ENCODE measurements at regions not wholly inside any gene's neighbourhood (a gene's known extent, or its start where the extent isn't known, plus 50 kb on each side); places are given as distances from the start of the nearest gene placed in this dataset.

DNA sequence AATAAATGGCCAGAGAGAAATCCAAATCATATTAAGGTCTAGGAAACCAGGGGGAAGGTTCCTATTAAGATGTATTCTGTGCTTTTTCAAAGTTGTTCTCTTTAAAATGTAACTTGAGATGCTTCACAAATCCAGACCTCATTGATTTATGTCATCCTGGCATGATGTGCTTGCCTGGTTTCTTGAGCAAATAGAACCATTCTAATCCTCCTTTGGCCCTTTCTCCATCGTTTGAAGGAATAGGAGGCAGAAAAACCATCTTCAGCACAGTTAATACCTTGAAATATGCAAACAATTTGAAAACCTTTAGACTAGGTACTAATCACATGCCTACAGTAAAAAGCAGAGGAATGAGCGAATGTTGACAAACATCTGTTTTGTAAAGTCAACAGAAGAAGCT, 202.2 kb upstream of the CXorf66 start:
- no peaks in the 10 kb centered on the region for H3K4me1 ChIP-seq
- no peaks in the 10 kb centered on the region for H3K36me3 ChIP-seq
- H3K4me3 ChIP-seq = no peak overlapping the region
- TF ChIP-seq, protein P1, sequence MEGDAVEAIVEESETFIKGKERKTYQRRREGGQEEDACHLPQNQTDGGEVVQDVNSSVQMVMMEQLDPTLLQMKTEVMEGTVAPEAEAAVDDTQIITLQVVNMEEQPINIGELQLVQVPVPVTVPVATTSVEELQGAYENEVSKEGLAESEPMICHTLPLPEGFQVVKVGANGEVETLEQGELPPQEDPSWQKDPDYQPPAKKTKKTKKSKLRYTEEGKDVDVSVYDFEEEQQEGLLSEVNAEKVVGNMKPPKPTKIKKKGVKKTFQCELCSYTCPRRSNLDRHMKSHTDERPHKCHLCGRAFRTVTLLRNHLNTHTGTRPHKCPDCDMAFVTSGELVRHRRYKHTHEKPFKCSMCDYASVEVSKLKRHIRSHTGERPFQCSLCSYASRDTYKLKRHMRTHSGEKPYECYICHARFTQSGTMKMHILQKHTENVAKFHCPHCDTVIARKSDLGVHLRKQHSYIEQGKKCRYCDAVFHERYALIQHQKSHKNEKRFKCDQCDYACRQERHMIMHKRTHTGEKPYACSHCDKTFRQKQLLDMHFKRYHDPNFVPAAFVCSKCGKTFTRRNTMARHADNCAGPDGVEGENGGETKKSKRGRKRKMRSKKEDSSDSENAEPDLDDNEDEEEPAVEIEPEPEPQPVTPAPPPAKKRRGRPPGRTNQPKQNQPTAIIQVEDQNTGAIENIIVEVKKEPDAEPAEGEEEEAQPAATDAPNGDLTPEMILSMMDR (IDR thresholded peaks at IDR 0.05) = no peak
- TF ChIP-seq POLR2A (IDR thresholded peaks at IDR 0.05) = no peak
- 29 to 38% methylated on average over 1 to 2 of the region's 2 CpGs for WGBS, 2 donors
- H3K27me3 ChIP-seq = no peaks in the 10 kb centered on the region
- no peak overlapping the region for H3K27ac ChIP-seq
- intact Hi-C loops (cut with DNase I) = no loop called here
- DNase-seq = no peak
- no peaks in the 10 kb centered on the region for H3K9me3 ChIP-seq

DNA sequence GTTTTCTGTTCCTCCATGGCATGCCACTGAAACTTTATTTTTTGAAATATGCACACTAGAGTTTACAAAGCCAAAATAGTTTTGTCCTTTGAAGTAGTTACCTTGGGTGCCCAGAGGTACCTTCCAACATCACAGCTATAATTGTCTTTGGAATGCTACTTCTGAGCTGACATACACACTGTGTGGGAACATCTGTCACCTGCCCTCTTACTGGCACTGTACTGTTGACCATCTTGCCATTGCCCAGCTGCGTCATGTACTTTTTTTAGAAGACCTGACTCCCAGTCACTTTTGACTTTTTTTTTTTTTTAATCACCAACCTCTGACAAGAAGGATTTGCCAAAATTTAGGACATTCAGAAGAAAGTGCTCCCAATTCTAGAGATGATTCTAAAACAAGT, 200.5 kb upstream of the CXorf66 start:
- WGBS, 2 donors = 77 to 80% methylated on average over 1 of the region's 1 CpG
- Histone ChIP-seq H3K36me3 (no peaks in the 10 kb centered on the region), H3K27ac (no peak overlapping the region), H3K27me3 (no peaks in the 10 kb centered on the region), H3K4me3 (no peak overlapping the region), H3K9me3 (no peaks in the 10 kb centered on the region), H3K4me1 (no peaks in the 10 kb centered on the region)
- DNase-seq = no peak
- no peak for TF ChIP-seq POLR2A (IDR thresholded peaks at IDR 0.05)
- TF ChIP-seq, protein P1 (IDR thresholded peaks at IDR 0.05) = no peak
- intact Hi-C loops (cut with DNase I) = no loop called here

DNA sequence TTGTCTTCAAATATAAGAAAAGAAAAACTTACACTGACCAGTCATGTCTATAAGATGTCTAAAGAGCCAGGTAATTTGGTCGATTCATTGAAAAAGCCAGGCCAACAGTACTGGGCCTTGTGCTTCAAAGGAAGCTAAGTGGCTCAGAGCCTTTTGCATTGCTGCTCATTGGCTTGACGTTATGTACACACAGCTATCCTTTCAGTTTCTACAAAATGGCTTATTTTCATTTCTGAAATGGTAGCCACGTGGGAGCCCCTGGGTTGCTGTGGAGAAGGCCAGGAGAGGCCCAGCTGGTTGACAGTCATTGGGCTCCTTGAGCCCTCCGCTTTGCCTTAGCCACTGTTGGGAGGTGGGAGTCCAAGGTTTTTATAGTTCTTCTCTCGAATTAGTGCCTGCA, 199.1 kb upstream of the CXorf66 start:
- Histone ChIP-seq H3K27ac (no peak overlapping the region), H3K9me3 (no peaks in the 10 kb centered on the region), H3K36me3 (no peaks in the 10 kb centered on the region), H3K4me1 (no peaks in the 10 kb centered on the region), H3K4me3 (no peak overlapping the region), H3K27me3 (no peaks in the 10 kb centered on the region)
- intact Hi-C loops (cut with DNase I) = no loop called here
- no peak for DNase-seq
- WGBS, 2 donors = 40 to 73% methylated on average over 5 of the region's 5 CpGs
- TF ChIP-seq, protein P1 (IDR thresholded peaks at IDR 0.05) = no peak
- TF ChIP-seq POLR2A (IDR thresholded peaks at IDR 0.05) = no peak

DNA sequence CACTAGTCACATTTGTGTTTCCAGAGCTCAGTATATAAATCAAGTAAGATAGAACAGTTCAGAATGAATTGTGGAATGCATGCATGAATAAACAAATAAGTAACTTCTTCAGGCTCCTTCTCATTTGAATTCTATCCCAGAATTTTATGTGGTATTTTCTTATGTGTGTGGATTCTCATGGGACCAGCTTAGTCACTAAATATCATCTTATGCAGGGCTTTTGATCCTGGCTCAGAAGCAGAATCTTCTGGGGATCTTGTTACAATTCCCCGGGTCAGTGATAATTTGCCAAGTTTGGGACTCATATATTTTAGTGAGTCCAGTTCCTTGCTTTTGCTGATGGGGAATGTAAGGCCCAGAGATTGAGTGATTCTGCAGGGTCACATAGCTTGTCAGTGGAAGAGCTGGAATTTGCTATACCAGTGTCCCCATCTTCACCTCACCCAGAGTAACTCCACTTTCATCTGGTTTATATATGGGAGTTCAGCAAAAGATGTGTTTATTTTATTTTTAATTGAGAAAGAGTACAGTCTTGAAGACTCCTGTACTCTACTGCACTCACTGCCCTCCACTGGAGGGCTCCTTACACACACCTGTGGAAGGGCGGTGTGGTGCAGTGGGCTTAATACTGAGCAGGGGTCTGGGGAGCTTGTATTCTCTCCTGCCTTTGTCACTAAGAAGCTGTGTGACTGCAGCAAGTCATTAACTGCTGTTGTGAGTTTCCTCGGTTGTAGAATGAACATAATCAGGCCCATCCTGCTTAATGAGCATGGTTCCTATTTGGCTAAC, 198.2 kb upstream of the CXorf66 start:
- no peak for DNase-seq
- TF ChIP-seq POLR2A (IDR thresholded peaks at IDR 0.05) = no peak
- TF ChIP-seq, protein P1 (IDR thresholded peaks at IDR 0.05) = no peak
- Histone ChIP-seq H3K27ac (no peak overlapping the region), H3K36me3 (no peaks in the 10 kb centered on the region), H3K27me3 (no peaks in the 10 kb centered on the region), H3K4me1 (no peaks in the 10 kb centered on the region), H3K4me3 (no peak overlapping the region), H3K9me3 (no peaks in the 10 kb centered on the region)
- intact Hi-C loops (cut with DNase I) = no loop called here
- 84 to 87% methylated on average over 3 of the region's 3 CpGs for WGBS, 2 donors

DNA sequence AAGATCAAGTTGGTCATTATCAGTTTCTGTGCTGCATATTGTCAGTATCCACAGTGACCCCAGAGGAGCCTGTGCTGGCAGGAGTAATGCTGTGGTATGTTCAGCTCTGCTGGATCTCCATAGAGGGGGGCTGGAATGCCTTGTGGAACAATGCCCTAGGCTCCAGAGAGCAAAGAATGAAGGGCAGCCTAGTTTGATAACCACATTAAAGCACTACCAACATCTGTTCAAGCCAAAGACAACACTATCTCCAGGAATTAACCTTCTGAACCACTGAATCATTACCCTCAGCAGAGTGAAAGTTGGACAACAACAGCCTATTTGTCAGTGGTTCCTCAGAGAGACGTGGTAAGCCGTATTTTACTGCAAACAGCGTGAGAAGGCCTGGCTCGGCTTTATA, 192.3 kb upstream of the CXorf66 start:
- intact Hi-C loops (cut with DNase I) = no loop called here
- no peaks in the 10 kb centered on the region for H3K9me3 ChIP-seq
- TF ChIP-seq, protein P1 (IDR thresholded peaks at IDR 0.05) = no peak
- no peak for TF ChIP-seq POLR2A (IDR thresholded peaks at IDR 0.05)
- no peak for DNase-seq
- no peaks in the 10 kb centered on the region for H3K4me1 ChIP-seq
- 33 to 52% methylated on average over 4 of the region's 4 CpGs for WGBS, 2 donors
- H3K4me3 ChIP-seq = no peak overlapping the region
- H3K36me3 ChIP-seq = no peaks in the 10 kb centered on the region
- no peak overlapping the region for H3K27ac ChIP-seq
- no peaks in the 10 kb centered on the region for H3K27me3 ChIP-seq

Measured in esophagus squamous epithelium (tissue), 5 donors.